HG03558 (cell line): ENCODE measurements at regions not wholly inside any gene's neighbourhood (a gene's known extent, or its start where the extent isn't known, plus 50 kb on each side); places are given as distances from the start of the nearest gene placed in this dataset.
"Not testable (repeated sequence)": the region's sequence is repeated elsewhere in the genome, so short reads cannot be mapped to it uniquely, and the experiment has no call there.

ENCODE experiments used
- ATAC-seq: cut with Tn5 transposase; IDR thresholded peaks from one replicate; pipeline ENCODE4 v1.9.1; 2021; ENCODE audit warnings: moderate number of reproducible peaks; ENCODE audit not compliant: unreplicated experiment; ENCODE audit errors: extremely low read depth

GRCh38 chr2:175310813-175311504, 129.4 kb upstream of the ATP5MC3 start:
- no peak for ATAC-seq

GRCh38 chr2:175309799-175310198, 128.3 kb upstream of the ATP5MC3 start:
- no peak for ATAC-seq

GRCh38 chr2:175308005-175308404, 126.5 kb upstream of the ATP5MC3 start:
- ATAC-seq, result no peak

- no peak for ATAC-seq
Measured at GRCh38 chr2:175304541-175304940, 123.0 kb upstream of the ATP5MC3 start.

GRCh38 chr2:175293776-175294175, 112.3 kb upstream of the ATP5MC3 start:
- ATAC-seq, result no peak

GRCh38 chr2:175293195-175293594, 111.7 kb upstream of the ATP5MC3 start:
- ATAC-seq, result no peak

- ATAC-seq, result no peak
Measured at GRCh38 chr2:175282886-175283285, 101.4 kb upstream of the ATP5MC3 start.

GRCh38 chr2:175282300-175282699, 100.8 kb upstream of the ATP5MC3 start:
- peak; percentile 43 for ATAC-seq

- ATAC-seq, result no peak
Measured at GRCh38 chr2:175277772-175278171, 96.3 kb upstream of the ATP5MC3 start.

GRCh38 chr2:175275539-175275938, 94.0 kb upstream of the ATP5MC3 start:
- no peak for ATAC-seq

- ATAC-seq, result no peak
Measured at GRCh38 chr2:175259164-175259563, 77.7 kb upstream of the ATP5MC3 start.

GRCh38 chr2:175256806-175257585, 75.5 kb upstream of the ATP5MC3 start:
- ATAC-seq, result no peak

GRCh38 chr2:175256391-175256790, 74.9 kb upstream of the ATP5MC3 start:
- ATAC-seq, result not testable (repeated sequence)

- no peak for ATAC-seq
Measured at GRCh38 chr2:175253871-175254270, 72.4 kb upstream of the ATP5MC3 start.

- ATAC-seq, result no peak
Measured at GRCh38 chr2:175251425-175252041, 70.0 kb upstream of the ATP5MC3 start.

GRCh38 chr2:175247159-175247558, 65.6 kb upstream of the ATP5MC3 start:
- ATAC-seq, result no peak

- ATAC-seq, result no peak
Measured at GRCh38 chr2:175244697-175245096, 63.2 kb upstream of the ATP5MC3 start.

GRCh38 chr2:175241691-175242090, 60.2 kb upstream of the ATP5MC3 start:
- no peak for ATAC-seq

GRCh38 chr2:175240033-175240432, 58.5 kb upstream of the ATP5MC3 start:
- ATAC-seq, result not testable (repeated sequence)

GRCh38 chr2:175236930-175237329, 55.4 kb upstream of the ATP5MC3 start:
- ATAC-seq, result no peak

- ATAC-seq, result no peak
Measured at GRCh38 chr2:175234650-175235049, 53.1 kb upstream of the ATP5MC3 start.
